ENCODE measurements at regions not wholly inside any gene's neighbourhood (a gene's known extent, or its start where the extent isn't known, plus 50 kb on each side); places are given as distances from the start of the nearest gene placed in this dataset.

- in situ Hi-C loops (cut with MboI; ENCODE audit: low sequenced_read_pairs) = no loop called here
Observed at GRCh38 chr5:40416098-40416497, 263.6 kb upstream of the PTGER4 start.

DNA sequence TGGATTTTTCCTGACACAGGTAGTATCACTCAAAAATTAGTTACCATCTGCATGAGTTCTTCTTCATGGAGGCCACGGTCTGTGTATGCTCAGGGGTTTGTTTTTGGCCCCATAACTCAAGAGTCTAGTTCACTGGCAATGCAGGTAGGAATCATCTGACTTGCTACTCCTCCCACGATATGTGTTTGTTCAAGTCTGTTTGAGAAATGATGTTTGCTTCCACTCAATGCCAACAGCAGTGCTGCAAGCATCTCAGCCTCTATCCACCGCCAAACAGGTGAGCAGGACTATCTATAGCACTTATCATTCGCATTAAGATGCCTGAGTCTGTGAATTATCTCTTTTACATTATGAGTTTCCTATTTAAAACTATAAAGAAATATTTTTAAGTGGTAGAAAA lies 264.8 kb upstream of the PTGER4 start:
- in situ Hi-C loops (cut with MboI; ENCODE audit: low sequenced_read_pairs) = no loop called here

DNA sequence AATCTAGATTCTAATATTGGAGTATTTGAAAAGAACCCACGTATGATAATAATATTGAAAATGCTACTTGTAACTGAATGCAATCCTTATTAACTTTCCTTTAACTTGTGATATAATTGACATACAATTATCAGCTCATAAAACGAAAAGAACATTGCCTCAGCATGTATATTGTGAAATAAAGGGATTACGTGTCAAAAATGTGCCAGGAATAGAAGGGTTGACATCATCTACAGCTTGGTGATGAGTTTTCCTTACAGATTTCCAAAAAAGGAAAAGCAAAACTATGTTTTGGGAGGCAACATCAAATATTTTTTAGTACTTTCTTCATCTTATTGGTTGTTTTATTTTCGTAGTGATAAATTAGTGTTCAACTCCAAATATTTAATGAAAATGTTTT lies 266.0 kb upstream of the PTGER4 start:
- in situ Hi-C loops (cut with MboI; ENCODE audit: low sequenced_read_pairs) = no loop called here

- in situ Hi-C loops (cut with MboI; ENCODE audit: low sequenced_read_pairs) = no loop called here
Observed at GRCh38 chr5:40412771-40413170, 266.9 kb upstream of the PTGER4 start.

- in situ Hi-C loops (cut with MboI; ENCODE audit: low sequenced_read_pairs) = no loop called here
Observed at GRCh38 chr5:40410964-40411635, 268.6 kb upstream of the PTGER4 start.

DNA sequence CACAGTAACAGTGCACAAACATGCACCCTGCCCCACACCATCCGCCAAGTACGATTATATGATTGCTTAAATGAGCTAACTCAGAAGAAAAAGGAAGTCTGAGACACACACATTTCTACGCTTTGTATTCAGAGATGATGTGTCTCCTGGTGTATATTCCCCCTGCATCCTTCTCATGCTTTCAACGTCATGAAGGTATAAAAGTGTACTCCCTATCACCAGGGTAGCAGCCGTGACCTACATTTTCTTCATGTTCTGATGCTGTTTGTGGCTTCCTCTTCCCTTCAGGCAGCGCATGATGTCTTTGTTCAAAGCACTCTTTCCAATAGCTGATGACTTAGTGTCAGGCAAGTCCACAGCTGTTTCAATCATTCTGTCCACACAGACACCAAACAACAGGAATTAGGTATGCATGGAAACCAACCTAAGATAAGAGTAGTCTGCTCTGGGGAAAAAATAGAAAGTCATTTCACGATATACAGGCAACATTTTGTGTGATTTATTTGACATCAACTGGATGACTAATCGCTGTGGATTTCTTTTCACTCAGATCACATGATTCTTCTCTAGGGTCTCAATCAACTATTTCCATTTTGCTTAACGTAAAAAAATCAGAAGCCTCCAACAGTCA lies 269.4 kb upstream of the PTGER4 start:
- in situ Hi-C loops (cut with MboI; ENCODE audit: low sequenced_read_pairs) = no loop called here

- in situ Hi-C loops (cut with MboI; ENCODE audit: low sequenced_read_pairs) = no loop called here
Observed at GRCh38 chr5:40409601-40410000, 270.1 kb upstream of the PTGER4 start.

DNA sequence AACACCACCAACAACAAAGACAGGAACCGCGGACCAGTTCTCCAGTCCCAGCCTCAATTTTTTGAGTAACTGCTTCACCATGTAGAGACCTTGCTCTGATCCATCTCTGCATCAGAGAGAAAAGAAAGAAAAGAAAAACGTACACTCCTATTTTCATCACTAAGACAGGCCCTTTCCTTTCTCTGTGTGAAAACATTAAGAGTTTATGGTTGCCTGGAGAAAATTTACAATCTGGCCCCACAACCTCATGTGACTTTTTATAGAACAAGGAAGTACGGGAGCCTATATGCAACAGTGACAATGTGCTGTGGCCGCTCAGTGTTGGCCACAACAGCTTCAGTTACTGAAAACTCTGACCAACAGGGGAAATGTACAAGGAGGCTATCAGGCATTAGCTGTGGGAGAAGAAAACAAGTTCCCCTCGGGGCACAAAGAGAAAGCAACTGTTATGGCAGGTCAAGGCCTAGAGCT lies 272.9 kb upstream of the PTGER4 start:
- in situ Hi-C loops (cut with MboI; ENCODE audit: low sequenced_read_pairs) = no loop called here

- in situ Hi-C loops (cut with MboI; ENCODE audit: low sequenced_read_pairs) = no loop called here
Observed at GRCh38 chr5:40405996-40406740, 273.5 kb upstream of the PTGER4 start.

DNA sequence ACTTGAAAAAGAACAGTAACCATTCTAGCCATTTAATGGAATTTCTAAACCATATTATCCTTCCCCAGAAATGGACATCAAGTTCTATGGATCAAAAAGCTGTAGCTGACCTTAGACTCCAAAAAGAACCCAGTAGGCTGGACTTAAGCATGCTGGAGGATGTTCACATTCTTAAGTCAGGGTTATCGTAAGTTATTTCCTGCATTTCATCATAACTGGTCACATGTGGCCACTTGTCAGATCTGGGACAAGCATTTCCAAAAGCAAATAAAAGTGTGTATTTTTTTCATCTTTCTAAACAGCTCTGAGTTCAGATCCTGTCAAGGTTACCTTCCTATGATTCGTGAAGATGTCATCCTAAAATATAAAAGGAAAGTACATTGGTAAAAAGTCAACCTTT lies 274.5 kb upstream of the PTGER4 start:
- in situ Hi-C loops (cut with MboI; ENCODE audit: low sequenced_read_pairs) = no loop called here

DNA sequence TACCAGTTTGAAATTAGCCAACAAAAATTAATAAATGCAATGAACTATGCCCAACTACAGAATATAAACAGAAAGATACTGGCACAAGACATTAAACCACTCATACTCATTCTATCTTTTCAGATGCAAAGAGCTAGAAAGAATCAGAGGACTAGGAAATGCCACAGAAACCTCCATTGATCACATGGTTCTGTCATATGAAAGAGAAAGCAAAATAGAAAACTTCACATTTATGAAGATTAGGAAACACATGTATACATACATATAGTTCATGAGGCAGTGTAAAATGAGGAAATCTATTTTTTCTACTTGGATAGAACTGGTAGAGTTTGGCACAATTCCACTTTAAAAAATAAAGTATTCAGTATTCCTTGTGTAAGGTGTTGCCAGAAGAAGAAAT lies 275.1 kb upstream of the PTGER4 start:
- in situ Hi-C loops (cut with MboI; ENCODE audit: low sequenced_read_pairs) = no loop called here

DNA sequence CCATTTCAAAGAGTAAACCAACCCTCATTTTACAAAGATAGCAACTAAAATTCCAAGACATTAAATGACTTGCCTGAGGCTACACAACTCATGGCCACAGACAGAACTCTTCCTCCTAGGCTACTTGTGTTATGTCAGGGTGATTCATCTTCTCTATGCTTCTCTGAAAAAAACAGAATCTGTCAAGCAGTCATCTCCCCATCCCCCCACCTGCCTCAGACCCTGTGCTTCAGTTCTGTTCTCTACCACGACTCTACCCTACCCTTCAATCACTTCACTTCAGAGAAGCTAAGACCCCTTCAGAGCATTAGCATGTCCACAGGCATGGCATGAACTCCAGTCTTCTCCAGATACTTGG lies 277.7 kb upstream of the PTGER4 start:
- in situ Hi-C loops (cut with MboI; ENCODE audit: low sequenced_read_pairs) = no loop called here

DNA sequence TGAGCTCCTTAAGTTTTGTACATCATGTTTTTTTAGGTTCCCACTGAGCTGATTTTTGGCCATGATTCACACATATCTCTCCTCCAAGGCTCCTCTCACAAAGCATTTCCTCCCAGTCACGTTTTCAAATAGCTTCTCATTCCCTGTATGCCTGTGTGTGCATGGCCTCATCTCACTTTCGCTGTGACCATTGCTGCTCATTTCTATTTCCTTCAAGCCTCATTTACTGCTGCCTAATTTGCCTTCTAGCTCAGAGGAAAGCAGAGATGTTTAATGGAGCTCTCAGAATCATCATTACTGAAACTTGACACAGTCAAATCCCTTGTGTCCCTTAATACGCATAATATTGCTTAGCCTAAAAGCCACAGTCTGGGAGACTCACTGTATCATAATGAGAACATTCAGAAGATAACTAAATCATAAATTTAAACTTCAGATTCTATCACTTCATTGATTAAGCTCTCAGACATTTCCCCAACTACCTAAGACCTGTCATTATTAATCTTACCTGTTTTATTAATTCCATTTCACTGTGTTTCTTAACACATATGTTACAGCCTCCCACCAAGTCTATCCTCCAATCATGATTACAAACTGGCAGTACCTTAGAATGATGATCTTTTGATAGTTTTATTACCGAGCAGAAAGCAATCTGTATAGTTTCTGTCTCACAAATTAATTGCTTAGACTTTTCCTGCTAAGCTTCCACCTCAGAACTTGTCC lies 278.3 kb upstream of the PTGER4 start:
- in situ Hi-C loops (cut with MboI; ENCODE audit: low sequenced_read_pairs) = no loop called here

DNA sequence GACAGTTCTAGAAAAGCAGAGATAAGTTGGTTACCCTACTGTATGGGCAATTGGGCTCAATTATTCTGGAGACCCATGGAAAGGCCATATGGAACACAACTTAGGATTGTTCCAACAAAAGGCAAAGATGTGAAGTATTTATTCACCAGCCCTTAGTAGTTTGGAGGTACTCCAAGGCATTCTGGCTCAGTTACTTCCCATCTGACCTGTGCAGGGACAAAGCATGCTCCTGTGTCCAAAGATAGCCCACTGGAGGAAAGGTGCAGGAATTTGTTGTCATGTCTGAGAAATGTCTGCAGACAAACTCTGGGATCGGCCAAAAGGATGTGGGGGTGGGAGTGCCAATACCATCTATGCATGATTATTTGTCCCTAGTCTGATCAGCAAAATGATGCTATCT lies 279.5 kb upstream of the PTGER4 start:
- in situ Hi-C loops (cut with MboI; ENCODE audit: low sequenced_read_pairs) = no loop called here

GRCh38 chr5:40399349-40399748 lies 280.4 kb upstream of the PTGER4 start:
- in situ Hi-C loops (cut with MboI; ENCODE audit: low sequenced_read_pairs) = no loop called here

DNA sequence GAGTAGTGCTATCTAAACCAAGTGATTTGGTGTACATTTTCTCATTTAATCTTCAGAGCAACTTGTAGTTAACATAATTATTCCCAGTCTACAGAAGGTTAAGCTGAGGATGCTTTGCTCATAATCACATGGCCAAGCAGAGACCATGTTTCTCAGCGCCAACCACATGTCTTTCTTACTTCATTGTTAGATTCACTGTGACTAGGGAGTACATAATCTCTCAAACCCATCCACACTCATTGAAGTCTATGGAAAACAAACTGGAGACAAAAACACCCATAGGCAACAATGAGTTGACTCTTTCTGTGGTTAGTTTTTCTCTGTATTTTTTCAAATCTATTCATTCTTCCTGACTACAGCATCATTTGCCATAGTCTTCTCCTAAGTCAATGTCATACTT lies 281.7 kb upstream of the PTGER4 start:
- in situ Hi-C loops (cut with MboI; ENCODE audit: low sequenced_read_pairs) = no loop called here

DNA sequence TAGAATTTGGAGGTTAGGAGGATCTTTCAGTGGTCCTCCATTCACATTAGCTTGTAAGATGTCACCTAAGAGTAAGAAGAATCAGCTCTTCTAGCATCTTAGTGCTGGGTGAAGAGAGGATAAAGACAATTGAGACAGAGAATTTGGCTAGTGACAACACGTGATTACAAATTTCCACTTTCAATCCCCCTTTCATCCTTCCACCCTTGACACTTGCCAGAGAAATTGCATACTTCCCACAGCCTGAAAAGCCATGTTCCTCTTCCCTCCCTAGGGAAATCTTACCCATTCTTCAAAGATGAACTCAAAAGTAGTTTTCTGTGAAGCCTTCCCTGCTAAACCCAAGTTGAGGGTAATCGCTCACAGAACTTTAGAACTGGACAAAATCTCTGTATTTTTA lies 282.6 kb upstream of the PTGER4 start:
- in situ Hi-C loops (cut with MboI; ENCODE audit: low sequenced_read_pairs) = no loop called here

DNA sequence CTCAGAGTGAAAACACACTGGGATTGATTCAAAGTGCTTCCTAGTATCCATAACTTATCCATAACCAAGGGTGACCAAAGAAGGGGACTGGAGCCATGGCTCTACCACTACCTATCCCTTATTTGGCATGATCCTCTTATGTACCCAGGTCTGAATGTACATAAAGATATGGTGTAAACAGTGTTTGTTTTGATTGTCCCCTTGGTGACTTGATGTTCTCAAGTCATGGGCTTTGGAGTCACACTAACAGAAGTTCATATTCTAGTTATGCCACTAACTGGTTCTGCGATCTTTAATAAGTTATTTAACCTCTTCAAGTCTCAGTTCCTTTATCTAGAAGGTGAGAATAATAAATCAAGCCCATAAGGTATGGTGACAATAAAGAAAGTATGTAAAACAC lies 283.4 kb upstream of the PTGER4 start:
- in situ Hi-C loops (cut with MboI; ENCODE audit: low sequenced_read_pairs) = no loop called here

GRCh38 chr5:40395251-40395650 lies 284.5 kb upstream of the PTGER4 start:
- in situ Hi-C loops (cut with MboI; ENCODE audit: low sequenced_read_pairs) = no loop called here

DNA sequence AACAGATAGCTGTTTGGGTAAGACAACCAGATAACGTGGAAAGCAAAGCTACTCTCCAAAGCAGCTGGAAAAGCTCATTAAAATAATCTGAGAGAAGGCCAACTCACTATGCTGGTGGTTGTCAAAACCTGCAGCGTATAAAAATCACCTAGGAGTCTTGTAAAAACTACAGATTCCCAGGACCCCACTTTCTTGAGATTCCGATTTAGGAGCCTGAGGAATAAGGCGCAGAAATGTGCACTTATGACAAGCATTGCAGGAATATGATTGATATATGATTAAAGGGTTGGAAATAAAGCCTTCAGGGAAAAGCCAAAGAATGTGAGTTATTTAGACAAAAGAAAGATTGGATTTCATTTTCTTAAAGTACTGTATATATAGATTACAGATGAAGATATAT lies 285.0 kb upstream of the PTGER4 start:
- in situ Hi-C loops (cut with MboI; ENCODE audit: low sequenced_read_pairs) = no loop called here

GRCh38 chr5:40391642-40392041 lies 288.1 kb upstream of the PTGER4 start:
- in situ Hi-C loops (cut with MboI; ENCODE audit: low sequenced_read_pairs) = no loop called here

All from HL-60/S4 treated with retinoic acid at 250 ng/mL for 4 days and 3 days (cell line).